ENCODE measurements at regions not wholly inside any gene's neighbourhood (a gene's known extent, or its start where the extent isn't known, plus 50 kb on each side); places are given as distances from the start of the nearest gene placed in this dataset.
"Not testable (repeated sequence)": the region's sequence is repeated elsewhere in the genome, so short reads cannot be mapped to it uniquely, and the experiment has no call there.

DNA sequence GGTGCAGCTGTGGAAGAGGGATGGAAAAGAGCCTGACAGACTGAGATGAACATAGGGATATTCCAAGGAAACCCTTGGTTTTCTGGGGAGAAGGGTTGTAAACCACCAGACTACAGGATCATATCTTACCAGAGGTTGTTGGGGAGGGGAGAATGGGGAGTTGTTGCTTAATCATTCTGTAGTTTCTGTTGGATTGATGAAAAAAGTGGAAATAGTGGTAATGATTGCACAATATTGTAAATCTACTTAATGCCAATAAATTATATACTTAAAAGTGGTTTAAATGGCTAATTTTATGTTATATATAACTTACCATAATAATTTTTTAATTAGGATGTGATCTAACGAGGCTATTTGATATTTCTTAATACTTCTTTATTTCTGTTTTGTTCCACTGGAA is 800.9 kb downstream of the BCL11A start:
- H3K27me3 ChIP-seq = no peaks in the 10 kb centered on the region
- TF ChIP-seq, protein P1, sequence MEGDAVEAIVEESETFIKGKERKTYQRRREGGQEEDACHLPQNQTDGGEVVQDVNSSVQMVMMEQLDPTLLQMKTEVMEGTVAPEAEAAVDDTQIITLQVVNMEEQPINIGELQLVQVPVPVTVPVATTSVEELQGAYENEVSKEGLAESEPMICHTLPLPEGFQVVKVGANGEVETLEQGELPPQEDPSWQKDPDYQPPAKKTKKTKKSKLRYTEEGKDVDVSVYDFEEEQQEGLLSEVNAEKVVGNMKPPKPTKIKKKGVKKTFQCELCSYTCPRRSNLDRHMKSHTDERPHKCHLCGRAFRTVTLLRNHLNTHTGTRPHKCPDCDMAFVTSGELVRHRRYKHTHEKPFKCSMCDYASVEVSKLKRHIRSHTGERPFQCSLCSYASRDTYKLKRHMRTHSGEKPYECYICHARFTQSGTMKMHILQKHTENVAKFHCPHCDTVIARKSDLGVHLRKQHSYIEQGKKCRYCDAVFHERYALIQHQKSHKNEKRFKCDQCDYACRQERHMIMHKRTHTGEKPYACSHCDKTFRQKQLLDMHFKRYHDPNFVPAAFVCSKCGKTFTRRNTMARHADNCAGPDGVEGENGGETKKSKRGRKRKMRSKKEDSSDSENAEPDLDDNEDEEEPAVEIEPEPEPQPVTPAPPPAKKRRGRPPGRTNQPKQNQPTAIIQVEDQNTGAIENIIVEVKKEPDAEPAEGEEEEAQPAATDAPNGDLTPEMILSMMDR (IDR thresholded peaks at IDR 0.05) = no peak
- no peak for TF ChIP-seq POLR2A (IDR thresholded peaks at IDR 0.05)
- no peak overlapping the region for H3K27ac ChIP-seq

DNA sequence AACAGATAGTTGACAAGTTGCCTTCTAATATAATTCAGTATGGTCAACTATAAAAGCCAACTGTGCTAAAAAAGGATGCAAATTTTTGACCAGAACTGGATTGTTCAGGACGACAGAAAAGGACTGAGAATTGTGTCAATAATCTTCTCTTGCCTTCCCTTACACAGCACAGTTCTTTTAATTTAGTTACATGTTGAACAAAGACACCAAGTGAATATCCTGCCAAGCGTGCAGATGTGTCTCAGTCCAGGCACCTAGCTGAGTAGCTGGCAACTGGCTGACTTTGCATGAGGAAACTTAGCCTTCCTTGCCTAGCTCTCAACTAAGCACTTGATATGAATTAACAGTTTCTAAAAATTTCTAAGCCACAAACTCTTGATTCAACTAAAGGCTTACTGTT is 801.4 kb downstream of the BCL11A start:
- H3K36me3 ChIP-seq = no peaks in the 10 kb centered on the region
- no peak overlapping the region for H3K27ac ChIP-seq
- H3K9me3 ChIP-seq = no peaks in the 10 kb centered on the region
- no peak for DNase-seq
- H3K4me1 ChIP-seq = no peaks in the 10 kb centered on the region
- H3K27me3 ChIP-seq = no peaks in the 10 kb centered on the region
- no peak overlapping the region for H3K4me3 ChIP-seq
- TF ChIP-seq, protein P1 (IDR thresholded peaks at IDR 0.05) = no peak
- TF ChIP-seq POLR2A (IDR thresholded peaks at IDR 0.05) = no peak

More for the DNA sequence above, 800.9 kb downstream of the BCL11A start:
- Histone ChIP-seq H3K9me3 (no peaks in the 10 kb centered on the region), H3K36me3 (no peaks in the 10 kb centered on the region), H3K4me3 (no peak overlapping the region), H3K4me1 (no peaks in the 10 kb centered on the region)
- no peak for DNase-seq

DNA sequence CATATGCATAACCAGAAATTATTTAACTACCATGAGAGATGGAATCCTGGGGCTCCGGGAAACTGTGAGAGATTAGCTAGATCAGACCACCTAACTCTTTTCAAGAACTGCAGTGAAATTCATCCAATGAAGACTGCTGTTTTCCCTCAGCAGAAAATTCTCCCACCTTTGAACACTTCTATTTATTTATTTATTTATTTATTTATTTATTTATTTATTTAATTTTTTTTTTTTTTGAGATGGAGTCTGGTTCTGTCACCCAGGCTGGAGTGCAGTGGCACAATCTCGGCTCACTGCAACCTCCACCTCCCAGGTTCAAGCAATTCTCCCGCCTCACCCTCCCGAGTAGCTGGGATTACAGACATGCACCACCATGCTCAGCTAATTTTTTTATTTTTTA is 802.2 kb downstream of the BCL11A start:
- DNase-seq, H3K27ac ChIP-seq, H3K9me3 ChIP-seq, H3K4me3 ChIP-seq, H3K4me1 ChIP-seq, H3K36me3 ChIP-seq, H3K27me3 ChIP-seq: not testable (repeated sequence)

DNA sequence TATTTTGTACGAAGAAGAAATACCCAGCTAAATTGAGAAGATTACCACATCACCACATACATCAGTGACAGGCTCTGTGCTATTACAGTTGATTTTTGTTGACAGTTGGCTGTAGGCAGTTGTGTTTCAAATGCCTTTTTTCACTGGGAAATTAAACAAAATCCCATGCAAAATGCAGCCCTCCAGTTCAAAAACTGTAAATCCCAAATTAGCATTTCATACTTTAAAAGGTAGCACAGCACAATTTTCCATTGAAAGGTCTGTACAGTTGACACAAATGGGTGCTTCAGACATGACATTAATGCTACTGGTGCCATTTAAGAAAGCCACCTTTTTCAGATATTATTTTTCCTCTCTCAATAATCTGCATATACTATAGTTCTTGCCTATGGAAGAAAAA is 807.2 kb downstream of the BCL11A start:
- Histone ChIP-seq H3K27ac (no peak overlapping the region), H3K36me3 (no peaks in the 10 kb centered on the region), H3K4me3 (no peak overlapping the region), H3K9me3 (no peaks in the 10 kb centered on the region), H3K27me3 (no peaks in the 10 kb centered on the region), H3K4me1 (no peaks in the 10 kb centered on the region)
- DNase-seq = no peak
- TF ChIP-seq, protein P1 (IDR thresholded peaks at IDR 0.05) = no peak
- TF ChIP-seq POLR2A (IDR thresholded peaks at IDR 0.05) = no peak

DNA sequence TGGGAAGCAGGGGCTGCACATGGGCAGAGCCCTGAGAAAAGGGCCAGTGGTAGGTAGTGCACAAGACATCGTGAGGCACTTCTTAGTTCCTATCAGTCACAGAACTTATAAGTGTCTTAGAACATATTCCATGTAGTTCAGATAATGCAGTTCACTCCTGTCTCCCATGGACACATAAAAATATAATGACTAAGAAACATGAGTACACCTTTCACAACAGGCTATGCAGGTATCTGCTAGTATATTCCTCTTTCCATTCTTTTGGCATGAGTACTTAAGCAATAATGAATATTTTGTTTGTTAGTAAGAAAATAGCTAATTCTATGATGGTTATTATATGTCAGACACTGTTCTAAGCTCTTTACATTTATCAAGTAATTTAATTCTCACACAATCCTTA is 808.4 kb downstream of the BCL11A start:
- H3K9me3 ChIP-seq = no peaks in the 10 kb centered on the region
- no peak overlapping the region for H3K27ac ChIP-seq
- no peaks in the 10 kb centered on the region for H3K36me3 ChIP-seq
- H3K4me1 ChIP-seq = no peaks in the 10 kb centered on the region
- DNase-seq = no peak
- H3K4me3 ChIP-seq = no peak overlapping the region
- TF ChIP-seq, protein P1 (IDR thresholded peaks at IDR 0.05) = no peak
- no peak for TF ChIP-seq POLR2A (IDR thresholded peaks at IDR 0.05)
- no peaks in the 10 kb centered on the region for H3K27me3 ChIP-seq

DNA sequence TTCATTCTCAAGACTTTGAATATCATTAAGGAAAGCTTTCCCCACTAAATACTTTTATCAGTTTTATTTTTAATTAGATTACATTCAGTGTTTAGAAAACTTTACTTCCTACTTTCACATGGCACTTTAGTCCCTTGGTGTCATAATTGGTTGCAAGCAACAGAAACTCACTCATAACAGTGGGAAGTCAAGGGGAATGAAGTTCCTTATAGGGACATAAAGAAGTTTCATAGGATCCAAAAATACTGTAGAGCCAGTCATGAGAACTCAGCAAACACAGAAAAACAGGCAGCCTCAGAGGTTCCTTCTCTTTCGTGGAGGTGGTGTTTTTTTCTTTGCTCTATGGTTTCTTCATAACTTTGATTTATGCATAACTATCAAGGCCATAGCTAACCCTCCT is 809.0 kb downstream of the BCL11A start:
- Histone ChIP-seq H3K27me3 (no peaks in the 10 kb centered on the region), H3K36me3 (no peaks in the 10 kb centered on the region), H3K9me3 (no peaks in the 10 kb centered on the region), H3K27ac (no peak overlapping the region), H3K4me1 (no peaks in the 10 kb centered on the region), H3K4me3 (no peak overlapping the region)
- TF ChIP-seq POLR2A (IDR thresholded peaks at IDR 0.05) = no peak
- TF ChIP-seq, protein P1 (IDR thresholded peaks at IDR 0.05) = no peak
- DNase-seq = no peak

Measured in Peyer's patch (tissue), 4 donors.